Mesodermal cell (in vitro differentiated cells): ENCODE measurements at regions not wholly inside any gene's neighbourhood (a gene's known extent, or its start where the extent isn't known, plus 50 kb on each side); places are given as distances from the start of the nearest gene placed in this dataset.

Experiments
- H3K27ac ChIP-seq: 2 replicates; pipeline ENCODE4 v1.7.0; 2013; ENCODE audit warnings: mild to moderate bottlenecking, low read depth, low read length, moderate library complexity; ENCODE audit not compliant: severe bottlenecking
- H3K36me3 ChIP-seq: 2 replicates; pipeline ENCODE4 v1.7.1; 2013; ENCODE audit warnings: mild to moderate bottlenecking, low read length, moderate library complexity; ENCODE audit not compliant: control insufficient read depth, insufficient read depth
- H3K4me1 ChIP-seq: one replicate; pipeline ENCODE4 v1.7.1; 2013; ENCODE audit warnings: mild to moderate bottlenecking, low read length; ENCODE audit not compliant: insufficient read depth, control insufficient read depth, poor library complexity, severe bottlenecking
- H3K4me3 ChIP-seq: 2 replicates; pipeline ENCODE4 v1.7.0; 2013; ENCODE audit warnings: low read length, control low read depth, mild to moderate bottlenecking; ENCODE audit not compliant: insufficient read depth, poor library complexity, severe bottlenecking; ENCODE audit errors: extremely low read depth
- H3K9me3 ChIP-seq: 2 replicates; pipeline ENCODE4 v1.7.1; 2013; ENCODE audit warnings: mild to moderate bottlenecking, low read length, moderate library complexity; ENCODE audit not compliant: control insufficient read depth
- WGBS, 2 experiments: methylation state at CpG; one replicate each; pipeline ENCODE4 v1.1.5; 2013; ENCODE audit warnings: missing lambda C conversion rate in 2 of 2; ENCODE audit not compliant: insufficient coverage in 2 of 2; 5-methylcytosine and 5-hydroxymethylcytosine counted together

DNA sequence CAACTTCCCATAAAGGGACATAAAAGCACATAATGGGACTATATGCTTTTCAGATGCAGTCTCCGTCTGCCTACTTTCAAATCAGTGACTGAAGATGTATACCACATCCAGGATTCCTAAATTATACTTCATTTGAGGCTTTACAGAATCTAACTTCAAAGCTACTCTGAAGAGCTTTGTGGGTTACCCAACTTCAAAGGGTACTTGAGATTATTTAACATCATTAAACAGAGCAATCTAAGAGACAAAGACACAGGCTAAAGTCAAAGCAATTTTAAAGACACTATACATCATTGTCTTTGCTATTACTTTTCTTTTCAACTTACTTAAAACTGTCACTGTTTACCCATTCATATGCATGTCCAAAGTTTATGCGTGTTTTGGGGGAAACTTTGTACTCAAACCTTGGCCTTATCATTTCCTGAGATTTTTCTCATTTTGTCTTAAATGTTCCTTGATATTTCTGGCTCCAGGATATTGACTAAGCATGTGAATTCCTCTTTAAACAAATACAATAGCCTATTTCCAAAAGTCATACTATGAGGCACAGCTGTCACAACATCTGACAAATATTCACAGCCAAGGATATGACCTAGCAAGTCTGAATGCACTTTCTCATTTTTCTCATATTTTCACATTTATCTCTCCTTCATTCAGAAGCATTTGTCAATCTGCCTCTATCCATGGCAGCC is 1985.1 kb upstream of the PIK3C3 start:
- Histone ChIP-seq H3K4me1 (peaks cover 4% of the 10 kb centered on the region), H3K36me3 (no peaks in the 10 kb centered on the region), H3K27ac (no peak overlapping the region), H3K9me3 (no peaks in the 10 kb centered on the region), H3K4me3 (no peak overlapping the region)
- 64 to 67% methylated on average over 2 of the region's 2 CpGs for WGBS, 2 experiments

DNA sequence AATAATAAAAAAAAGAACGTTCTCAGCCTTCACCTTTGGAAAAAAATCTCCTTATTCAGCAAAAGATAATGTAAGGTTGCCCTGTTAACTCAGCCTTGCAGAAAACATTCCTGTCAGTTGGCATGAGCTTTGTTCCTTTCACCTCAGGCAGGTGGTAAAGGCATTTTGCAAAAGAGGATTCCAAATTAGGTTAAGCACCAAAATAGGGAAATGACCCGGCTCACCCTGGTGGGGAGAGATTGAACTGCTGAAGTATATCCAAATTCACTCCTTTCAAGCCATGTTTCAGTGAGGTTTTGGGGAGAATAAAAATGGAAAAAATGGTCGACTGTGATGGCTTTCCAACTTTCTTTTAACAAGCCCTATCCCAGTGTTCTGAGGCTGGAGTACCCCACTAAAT is 1988.8 kb upstream of the PIK3C3 start:
- Histone ChIP-seq H3K27ac (no peak overlapping the region), H3K36me3 (no peaks in the 10 kb centered on the region), H3K4me3 (no peak overlapping the region), H3K4me1 (peaks cover 4% of the 10 kb centered on the region), H3K9me3 (no peaks in the 10 kb centered on the region)
- no CpG with 5 or more reads among the region's 3 CpGs for WGBS, 2 experiments

DNA sequence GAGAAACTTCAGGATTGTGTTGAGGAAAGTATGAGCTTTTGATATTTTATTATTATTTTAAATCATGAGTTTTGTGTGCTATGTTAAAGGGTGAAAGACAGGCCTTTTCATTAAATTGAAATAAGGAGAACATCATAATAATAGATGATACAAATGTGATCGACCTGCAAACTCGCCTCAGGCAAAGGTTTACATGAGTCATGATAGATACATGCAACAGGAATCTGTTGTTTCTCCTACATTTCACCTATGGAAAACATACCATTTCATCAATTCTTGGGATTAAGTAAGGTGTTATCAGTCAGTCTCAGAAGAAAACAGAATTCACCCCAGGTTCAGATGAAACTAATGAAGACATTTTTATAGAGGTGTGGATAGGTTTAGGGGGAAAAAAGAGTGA is 1992.5 kb upstream of the PIK3C3 start:
- no peak overlapping the region for H3K27ac ChIP-seq
- 100% methylated on average over 2 of the region's 2 CpGs; no CpG with 5 or more reads in 1 of the 2 experiments for WGBS, 2 experiments
- H3K9me3 ChIP-seq, result no peaks in the 10 kb centered on the region
- H3K4me1 ChIP-seq, result no peaks in the 10 kb centered on the region
- no peaks in the 10 kb centered on the region for H3K36me3 ChIP-seq
- no peak overlapping the region for H3K4me3 ChIP-seq

DNA sequence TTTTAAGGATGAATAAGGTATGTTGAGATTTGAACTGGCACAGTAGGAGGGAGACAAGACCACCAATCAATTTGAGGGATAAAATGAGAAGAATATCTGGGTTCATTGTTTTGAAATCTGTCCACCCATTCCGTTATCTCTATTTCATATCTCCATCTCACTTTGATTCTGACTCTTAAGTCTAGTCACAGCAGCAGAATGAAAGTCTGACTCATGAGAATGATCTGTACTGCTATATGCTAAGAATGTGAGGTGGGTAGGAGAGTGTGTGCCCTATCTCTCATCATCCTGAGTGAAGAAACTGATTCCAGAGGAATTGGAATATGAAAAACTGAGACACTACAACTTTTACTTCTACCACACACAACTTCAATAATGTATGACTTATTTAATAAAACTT is 1994.5 kb upstream of the PIK3C3 start:
- no CpG with 5 or more reads among the region's 1 CpG for WGBS, 2 experiments
- H3K9me3 ChIP-seq, result no peaks in the 10 kb centered on the region
- H3K36me3 ChIP-seq, result no peaks in the 10 kb centered on the region
- no peaks in the 10 kb centered on the region for H3K4me1 ChIP-seq
- no peak overlapping the region for H3K27ac ChIP-seq
- H3K4me3 ChIP-seq, result no peak overlapping the region

DNA sequence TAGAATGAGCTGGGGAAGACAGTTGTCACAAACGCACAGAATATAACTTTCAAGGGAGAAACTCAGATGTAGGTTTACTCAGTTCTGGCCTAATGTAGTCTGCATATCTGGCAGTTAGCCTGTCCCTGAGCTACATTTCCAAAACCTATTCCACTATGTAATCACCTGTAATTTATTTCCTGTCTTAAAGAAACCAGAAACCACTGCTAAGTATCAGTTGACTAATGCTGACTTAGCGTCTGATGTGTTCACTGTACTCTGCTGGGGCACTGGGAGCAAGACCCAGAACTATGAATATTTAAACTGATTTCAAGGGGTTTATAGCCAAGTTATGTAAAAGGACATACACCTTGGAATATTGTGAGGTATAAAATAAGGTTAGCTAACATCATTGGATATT is 1995.2 kb upstream of the PIK3C3 start:
- 95 to 100% methylated on average over 1 to 2 of the region's 2 CpGs for WGBS, 2 experiments
- no peak overlapping the region for H3K4me3 ChIP-seq
- no peaks in the 10 kb centered on the region for H3K36me3 ChIP-seq
- H3K27ac ChIP-seq, result no peak overlapping the region
- no peaks in the 10 kb centered on the region for H3K9me3 ChIP-seq
- no peaks in the 10 kb centered on the region for H3K4me1 ChIP-seq

DNA sequence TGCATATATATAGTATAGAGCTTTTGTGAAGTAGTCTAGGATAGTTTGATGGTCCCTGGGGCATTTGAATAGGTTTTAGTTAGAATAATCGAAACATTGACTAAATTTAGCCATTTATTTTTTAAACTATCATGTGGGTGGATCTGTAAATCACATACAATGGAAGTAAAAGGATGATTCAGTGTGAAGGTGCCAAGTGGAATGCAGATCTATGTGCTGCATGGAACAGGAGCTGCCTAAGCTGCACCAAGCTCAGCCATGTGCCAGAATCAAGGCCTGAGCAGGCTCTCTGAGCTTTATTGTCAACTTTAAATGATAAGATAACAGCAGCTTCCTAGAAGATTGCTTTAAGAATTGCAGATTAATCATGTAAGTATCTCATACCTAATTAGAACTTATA is 1996.2 kb upstream of the PIK3C3 start:
- 100% methylated on average over 1 of the region's 1 CpG; no CpG with 5 or more reads in 1 of the 2 experiments for WGBS, 2 experiments
- no peaks in the 10 kb centered on the region for H3K4me1 ChIP-seq
- no peak overlapping the region for H3K27ac ChIP-seq

DNA sequence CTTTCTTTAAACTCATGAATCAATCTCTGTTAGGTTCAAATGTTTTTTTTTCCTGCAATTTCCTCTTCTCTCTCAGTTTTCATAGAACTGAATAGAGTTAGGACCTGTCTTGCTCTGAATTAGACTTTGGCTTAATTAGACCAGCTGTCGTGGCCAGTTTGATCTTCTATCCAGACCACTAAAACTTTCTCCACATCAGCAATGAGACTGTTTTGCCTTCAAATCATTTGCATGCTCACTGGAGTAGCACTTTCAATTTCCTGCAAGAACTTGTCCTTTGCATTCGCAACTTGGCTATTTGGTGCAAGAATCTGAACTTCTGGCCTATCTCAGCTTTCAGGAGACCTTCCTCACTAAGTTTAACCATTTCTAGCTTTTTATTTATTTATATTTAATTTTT is 2002.2 kb upstream of the PIK3C3 start:
- no peaks in the 10 kb centered on the region for H3K4me1 ChIP-seq
- H3K27ac ChIP-seq, result no peak overlapping the region
- no peaks in the 10 kb centered on the region for H3K9me3 ChIP-seq
- H3K36me3 ChIP-seq, result no peaks in the 10 kb centered on the region
- 79 to 88% methylated on average over 2 of the region's 2 CpGs for WGBS, 2 experiments
- H3K4me3 ChIP-seq, result no peak overlapping the region

More for the DNA sequence above, 1996.2 kb upstream of the PIK3C3 start:
- Histone ChIP-seq H3K36me3 (no peaks in the 10 kb centered on the region), H3K4me3 (no peak overlapping the region), H3K9me3 (no peaks in the 10 kb centered on the region)

DNA sequence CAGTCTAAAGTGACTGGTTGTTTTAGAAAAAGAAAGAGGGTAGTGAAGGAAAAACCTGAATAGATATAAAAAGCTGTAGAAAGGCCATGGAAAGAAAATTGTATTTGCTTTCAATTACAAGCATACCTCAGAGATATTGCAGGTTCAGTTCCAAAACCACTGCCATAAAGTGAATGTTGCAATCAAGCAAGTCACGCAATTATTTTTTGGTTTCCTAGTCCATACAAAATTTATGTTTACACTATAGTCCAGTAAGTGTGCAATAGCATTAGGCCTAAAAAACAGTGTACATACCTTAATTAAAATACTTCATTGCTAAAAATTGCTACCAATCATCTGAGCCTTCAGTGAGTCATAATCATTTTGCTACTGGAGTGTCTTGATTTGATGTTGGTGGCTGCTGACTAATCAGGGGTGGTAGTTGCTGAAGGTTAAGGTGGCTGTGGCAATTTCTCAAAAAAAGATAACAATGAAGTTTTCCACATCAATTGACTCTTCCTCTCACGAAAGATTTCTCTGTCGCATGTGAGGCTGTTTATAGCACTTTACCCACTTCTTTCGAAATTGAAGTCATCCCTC is 2003.8 kb upstream of the PIK3C3 start:
- Histone ChIP-seq H3K4me1 (peaks cover 10% of the 10 kb centered on the region), H3K4me3 (no peak overlapping the region), H3K27ac (no peak overlapping the region), H3K9me3 (no peaks in the 10 kb centered on the region), H3K36me3 (no peaks in the 10 kb centered on the region)
- WGBS, 2 experiments, result 88 to 93% methylated on average over 1 to 3 of the region's 4 CpGs

DNA sequence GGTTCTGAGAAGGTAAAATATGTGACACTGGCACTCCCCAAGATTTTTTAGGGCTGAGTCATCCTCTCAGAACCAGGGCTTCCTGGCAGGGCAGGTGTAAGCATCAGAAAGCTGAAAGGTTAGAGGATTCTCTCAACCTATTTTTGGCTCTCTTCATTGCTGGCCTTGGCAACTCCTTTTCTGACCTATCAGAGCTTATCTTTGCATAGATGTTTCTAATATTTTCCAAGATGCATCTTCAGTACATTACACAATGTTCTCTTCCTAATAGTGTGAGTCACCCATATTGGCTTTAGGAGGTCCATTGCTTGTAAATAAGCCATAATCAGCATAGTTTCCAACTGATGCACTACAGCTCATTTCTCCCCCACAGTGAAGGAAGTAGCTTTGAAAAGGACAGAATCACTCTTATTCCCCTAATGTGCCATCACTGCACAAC is 2008.4 kb upstream of the PIK3C3 start:
- Histone ChIP-seq H3K36me3 (no peaks in the 10 kb centered on the region), H3K4me1 (peaks cover 12% of the 10 kb centered on the region), H3K27ac (no peak overlapping the region), H3K9me3 (no peaks in the 10 kb centered on the region), H3K4me3 (no peak overlapping the region)

DNA sequence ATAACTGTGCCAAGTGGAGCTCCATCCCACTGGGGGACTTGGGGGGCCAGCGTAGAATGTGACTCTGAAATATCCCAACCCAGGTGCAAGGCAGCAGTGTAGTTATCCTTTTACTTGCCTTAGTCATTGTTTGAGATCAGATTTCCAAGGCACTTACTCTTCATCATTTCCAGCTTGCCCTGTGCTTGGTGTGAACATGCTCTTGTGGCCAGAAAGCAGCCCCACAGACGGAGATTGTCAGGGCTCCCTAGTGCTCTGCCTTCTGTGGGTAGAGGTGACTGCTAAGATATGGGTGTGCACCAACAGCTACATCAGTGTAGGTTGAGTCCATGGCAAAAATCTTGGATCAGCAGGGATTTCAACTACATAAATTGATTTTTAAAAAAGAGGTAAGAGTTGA is 2010.0 kb upstream of the PIK3C3 start:
- Histone ChIP-seq H3K4me1 (peaks cover 12% of the 10 kb centered on the region), H3K36me3 (no peaks in the 10 kb centered on the region), H3K27ac (no peak overlapping the region), H3K9me3 (no peaks in the 10 kb centered on the region), H3K4me3 (no peak overlapping the region)
- 94 to 100% methylated on average over 1 to 2 of the region's 2 CpGs for WGBS, 2 experiments

DNA sequence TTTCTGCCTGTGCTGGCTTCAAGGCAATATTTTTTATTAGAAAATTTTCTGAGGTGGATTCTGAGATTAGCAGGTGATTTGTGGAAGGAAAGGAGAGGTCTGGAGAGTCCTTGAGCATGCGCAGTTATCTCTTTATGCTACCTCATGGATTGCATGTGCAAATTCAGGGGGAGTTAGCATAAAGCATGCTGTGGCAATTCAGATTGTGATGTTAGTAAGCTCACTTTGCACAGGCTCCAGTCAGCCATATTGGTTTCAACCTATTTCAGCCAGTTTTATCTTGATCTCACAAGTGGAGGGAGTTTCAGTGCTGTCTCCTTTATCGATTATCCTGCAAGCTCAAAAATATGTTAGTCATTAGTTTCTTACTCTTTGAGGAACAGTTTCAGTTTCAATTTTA is 2012.3 kb upstream of the PIK3C3 start:
- Histone ChIP-seq H3K4me1 (peaks cover 12% of the 10 kb centered on the region), H3K27ac (no peak overlapping the region), H3K36me3 (no peaks in the 10 kb centered on the region), H3K9me3 (no peaks in the 10 kb centered on the region), H3K4me3 (no peak overlapping the region)
- WGBS, 2 experiments, result 93 to 100% methylated on average over 1 to 2 of the region's 2 CpGs
